ENCODE measurements at regions not wholly inside any gene's neighbourhood (a gene's known extent, or its start where the extent isn't known, plus 50 kb on each side); places are given as distances from the start of the nearest gene placed in this dataset.

DNA sequence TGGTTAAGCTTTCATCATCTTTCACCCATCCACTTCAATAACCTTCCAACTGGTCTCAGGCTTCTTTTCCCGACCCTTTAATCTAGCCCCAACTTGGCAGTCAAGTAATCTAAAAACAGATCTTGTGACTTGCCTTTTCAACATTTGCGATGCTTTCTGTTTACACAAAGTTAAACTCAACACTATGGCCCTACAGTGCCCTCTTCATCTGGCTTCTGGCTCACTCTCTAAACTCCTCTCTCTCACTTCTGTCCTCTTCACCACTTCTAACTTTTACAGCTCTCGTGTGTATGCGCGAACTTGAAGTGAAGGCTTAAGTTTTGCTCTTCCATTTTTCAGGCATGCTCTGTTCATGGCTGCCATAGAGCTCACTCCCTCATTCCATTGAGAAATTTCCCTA is 1122.3 kb upstream of the ADGRL2 start:
- TF ChIP-seq CTCF (IDR thresholded peaks at IDR 0.05) (no peak), POLR2A (IDR thresholded peaks at IDR 0.05) (no peak)
